ENCODE measurements at regions not wholly inside any gene's neighbourhood (a gene's known extent, or its start where the extent isn't known, plus 50 kb on each side); places are given as distances from the start of the nearest gene placed in this dataset.

DNA sequence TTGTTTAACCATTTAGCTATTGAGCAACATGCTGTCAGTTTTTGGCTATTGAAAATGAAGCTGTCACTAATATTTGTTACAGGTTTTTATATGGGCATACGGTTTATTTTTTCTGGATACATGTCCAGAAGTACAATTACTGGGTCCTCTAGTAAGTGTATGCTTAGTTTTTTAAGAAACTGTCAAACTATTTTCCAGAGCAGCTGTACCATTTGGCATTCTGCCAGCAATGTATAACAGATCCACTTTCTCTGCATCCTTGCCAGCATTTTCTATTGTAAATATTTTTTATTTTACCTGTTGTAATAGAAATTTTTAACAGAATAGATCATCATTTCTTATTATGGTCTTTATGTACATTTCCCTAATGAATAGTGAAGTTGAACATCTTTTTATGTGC lies 658.8 kb downstream of the EDEM1 start:
- TF ChIP-seq, protein P1, sequence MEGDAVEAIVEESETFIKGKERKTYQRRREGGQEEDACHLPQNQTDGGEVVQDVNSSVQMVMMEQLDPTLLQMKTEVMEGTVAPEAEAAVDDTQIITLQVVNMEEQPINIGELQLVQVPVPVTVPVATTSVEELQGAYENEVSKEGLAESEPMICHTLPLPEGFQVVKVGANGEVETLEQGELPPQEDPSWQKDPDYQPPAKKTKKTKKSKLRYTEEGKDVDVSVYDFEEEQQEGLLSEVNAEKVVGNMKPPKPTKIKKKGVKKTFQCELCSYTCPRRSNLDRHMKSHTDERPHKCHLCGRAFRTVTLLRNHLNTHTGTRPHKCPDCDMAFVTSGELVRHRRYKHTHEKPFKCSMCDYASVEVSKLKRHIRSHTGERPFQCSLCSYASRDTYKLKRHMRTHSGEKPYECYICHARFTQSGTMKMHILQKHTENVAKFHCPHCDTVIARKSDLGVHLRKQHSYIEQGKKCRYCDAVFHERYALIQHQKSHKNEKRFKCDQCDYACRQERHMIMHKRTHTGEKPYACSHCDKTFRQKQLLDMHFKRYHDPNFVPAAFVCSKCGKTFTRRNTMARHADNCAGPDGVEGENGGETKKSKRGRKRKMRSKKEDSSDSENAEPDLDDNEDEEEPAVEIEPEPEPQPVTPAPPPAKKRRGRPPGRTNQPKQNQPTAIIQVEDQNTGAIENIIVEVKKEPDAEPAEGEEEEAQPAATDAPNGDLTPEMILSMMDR (IDR thresholded peaks at IDR 0.05; ENCODE audit: borderline replicate concordance, extremely low read depth, low read length, poor library complexity, severe bottlenecking) = no peak
- TF ChIP-seq EZH2 (IDR thresholded peaks at IDR 0.05; ENCODE audit: borderline replicate concordance, low read depth, low read length, severe bottlenecking) = no peak

Data from DND-41 (cell line).